IPS-NIHi11 (cell line): ENCODE measurements at regions not wholly inside any gene's neighbourhood (a gene's known extent, or its start where the extent isn't known, plus 50 kb on each side); places are given as distances from the start of the nearest gene placed in this dataset.

ENCODE experiments used
- DNase-seq: peaks from one replicate; pipeline ENCODE4 v3.0.0; 2012; ENCODE audit warnings: mixed read lengths, low spot score

DNA sequence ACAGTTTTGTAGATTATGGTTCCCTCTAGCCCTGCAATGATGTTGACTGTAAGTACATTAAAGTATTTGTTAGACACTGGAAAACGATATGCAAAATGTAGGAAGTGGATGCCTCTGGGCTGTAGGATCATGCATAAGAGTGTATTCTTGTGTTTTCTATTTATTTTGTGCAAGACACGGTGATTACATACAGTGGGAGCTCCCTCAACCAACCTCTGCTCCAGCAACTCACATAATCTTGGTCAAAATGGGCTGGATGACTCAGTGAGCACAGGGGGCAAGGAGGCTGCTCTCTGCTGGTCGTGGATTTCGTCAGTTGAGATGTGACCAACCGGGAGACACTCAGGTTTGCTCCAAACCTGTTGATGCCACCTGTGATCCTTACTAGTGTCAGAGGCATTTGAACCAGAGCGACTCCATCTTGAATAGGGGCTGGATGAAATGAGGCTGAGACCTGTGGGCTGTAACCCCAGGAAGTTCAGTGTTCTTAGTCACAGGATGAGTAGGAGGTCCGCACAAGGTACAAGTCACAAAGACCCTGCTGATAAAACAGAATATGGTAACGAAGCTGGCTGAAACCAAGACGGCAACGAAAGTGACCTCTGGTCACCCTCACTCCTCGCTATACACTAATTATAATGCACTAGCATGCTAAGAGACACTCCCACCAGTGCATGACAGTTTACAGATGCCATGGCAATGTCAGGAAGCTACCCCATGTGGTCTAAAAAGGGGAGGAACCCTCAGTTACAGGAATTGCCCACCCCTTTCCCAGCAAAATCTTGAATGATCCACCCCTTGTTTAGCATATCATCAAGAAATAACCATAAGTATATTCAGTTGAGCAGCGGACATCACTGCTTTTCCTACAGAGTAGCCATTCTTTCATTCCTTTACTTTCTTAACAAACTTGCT is 56.4 kb upstream of the FAM20C start:
- DNase-seq: no peak

DNA sequence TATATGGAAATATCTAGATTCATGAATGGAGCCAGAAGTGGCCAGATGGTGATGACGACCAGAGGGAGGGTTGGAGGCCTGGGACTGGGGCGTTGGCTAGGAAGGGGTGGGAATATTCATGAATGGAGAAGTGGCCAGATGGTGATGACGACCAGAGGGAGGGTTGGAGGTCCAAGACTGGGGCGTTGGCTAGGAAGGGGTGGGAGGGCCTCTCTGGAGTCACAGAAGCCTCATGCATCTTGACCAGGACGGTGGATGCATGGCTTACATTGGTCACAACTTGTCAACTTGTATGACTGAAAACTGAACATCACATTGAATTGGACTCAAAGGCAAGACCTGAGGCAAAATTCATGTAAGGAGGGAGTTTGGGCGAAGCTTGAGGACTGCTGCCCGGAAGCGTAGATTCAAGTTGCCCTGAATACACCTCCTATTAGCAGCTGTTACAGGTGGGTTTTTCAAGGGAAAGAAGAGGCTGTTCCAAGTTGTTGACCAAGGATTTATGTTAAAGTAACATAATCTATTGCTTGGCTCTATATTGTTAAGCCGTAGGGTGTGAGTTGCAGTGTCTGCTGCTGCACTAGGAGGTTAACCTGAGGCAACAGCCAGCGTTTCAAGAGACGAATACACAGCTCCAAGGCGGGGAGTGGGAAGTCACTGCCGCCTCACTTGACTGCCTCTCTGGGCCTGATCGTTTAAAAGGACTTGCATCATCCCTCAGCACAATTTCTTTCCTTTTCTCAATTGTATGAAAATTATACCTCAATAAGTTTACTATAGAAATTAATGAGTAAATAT is 55.1 kb upstream of the FAM20C start:
- no peak for DNase-seq

DNA sequence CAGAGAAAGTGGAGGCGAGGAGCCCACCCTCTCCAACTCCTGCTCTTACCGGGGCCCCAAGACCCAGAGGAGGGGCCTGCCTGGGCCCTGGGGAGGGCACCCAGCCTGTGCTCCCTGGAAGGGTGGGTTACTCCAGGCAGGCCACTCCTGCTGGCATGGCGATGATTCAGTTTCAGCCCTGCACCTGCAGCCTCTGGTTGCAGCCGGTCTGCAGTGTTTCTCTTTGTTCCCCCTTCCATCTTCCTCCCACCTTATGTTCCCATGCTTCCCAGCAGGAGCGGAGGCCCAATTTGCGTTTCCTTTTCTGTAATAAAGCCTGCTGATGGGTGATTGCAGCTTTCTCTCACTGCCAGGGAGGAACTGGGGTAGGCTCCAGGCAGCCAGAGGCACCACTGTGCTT is 53.2 kb upstream of the FAM20C start:
- no peak for DNase-seq

DNA sequence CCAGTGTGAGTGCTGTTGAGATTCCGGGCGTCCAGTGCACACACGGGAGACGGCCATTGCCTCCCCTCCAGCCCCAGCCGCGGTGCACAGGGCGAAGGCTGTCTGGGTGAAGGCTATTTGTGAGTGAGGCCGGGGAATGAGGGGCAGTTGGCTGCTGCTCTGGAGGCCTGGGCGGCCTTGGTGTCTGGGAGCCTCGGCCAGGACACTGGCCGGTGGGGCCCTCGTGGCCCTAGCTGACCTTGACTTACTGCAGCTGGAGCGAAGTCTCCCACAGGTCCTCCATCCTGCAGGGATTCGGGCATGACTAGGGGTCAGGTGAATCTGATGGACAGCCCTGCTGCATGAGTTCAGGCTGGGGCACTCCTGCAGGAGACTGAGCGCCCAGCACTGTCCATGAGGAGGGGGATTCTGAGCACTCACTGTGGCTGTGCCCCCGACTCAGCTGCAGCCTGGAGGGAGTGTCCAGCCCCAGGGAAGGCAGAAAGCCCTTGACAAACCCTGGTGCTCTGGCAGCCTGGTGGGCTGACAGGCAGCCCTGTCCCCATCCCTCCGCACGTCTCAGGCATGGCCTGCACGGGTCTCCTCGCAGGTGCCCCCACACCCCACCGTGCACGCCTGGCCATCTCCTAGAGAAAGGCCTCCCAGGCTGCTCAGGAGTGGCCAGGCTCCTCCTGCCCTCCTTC is 52.7 kb upstream of the FAM20C start:
- DNase-seq: no peak

DNA sequence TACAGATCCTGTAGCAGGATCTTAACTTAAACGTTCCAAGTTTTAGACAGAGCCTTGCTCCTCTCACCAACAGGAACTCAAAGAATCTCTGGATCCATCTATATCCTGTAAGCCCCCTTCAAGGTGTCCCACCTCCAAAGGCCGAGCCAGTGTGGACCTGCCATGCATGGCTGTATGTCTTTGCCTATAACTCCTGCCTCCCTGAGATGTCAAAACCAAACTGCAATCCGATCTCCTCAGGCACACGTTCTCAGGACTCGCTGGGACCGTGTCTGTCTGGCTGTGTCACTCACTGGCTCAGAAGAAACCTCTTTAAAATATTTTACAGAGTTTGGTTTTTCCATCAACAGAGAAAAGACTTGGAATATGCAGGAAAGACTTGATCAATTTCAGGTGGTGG is 51.4 kb upstream of the FAM20C start:
- no peak for DNase-seq

DNA sequence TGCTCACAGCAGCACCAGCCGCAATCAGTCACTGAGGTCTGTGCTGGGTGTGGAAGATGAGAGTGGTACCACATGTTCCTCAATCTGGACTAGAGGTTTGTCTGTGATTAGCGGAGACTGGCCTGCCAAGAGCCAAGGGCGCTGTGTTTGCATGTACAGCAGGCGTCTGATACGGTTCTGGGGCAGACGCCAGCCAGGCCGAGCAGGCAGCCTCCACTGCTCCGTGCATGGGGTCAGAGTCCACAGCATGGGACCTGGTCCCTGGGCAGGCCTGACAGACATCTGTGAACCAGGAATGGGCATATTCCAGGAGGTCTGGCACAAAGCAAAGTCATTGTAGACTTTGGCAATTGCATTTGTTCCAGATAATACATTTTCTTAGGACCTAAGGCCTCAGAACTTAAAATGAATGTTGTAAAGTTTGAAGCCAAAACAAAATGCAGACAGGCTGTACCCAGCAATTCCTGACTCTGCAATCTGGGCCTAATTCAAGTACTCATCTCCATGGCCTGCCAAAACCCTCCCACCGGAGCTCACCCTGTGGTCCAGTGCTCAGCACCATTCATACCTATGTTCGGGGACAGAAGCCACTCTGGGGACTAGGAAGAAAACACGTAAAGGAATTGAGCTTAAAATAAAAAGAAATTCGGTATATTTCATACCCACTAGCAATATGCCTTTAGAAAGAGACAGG is 50.0 kb upstream of the FAM20C start:
- no peak for DNase-seq
